ENCODE measurements at regions not wholly inside any gene's neighbourhood (a gene's known extent, or its start where the extent isn't known, plus 50 kb on each side); places are given as distances from the start of the nearest gene placed in this dataset.
"Not testable (repeated sequence)": the region's sequence is repeated elsewhere in the genome, so short reads cannot be mapped to it uniquely, and the experiment has no call there.

- H3K4me1 ChIP-seq = no peaks in the 10 kb centered on the region
- no peak for TF ChIP-seq CTCF (IDR thresholded peaks at IDR 0.05)
- ATAC-seq = no peak
- H3K4me3 ChIP-seq = no peak overlapping the region
- H3K9me3 ChIP-seq = no peaks in the 10 kb centered on the region
- no peak for DNase-seq
- WGBS, 2 donors = 77 to 93% methylated on average over 11 of the region's 11 CpGs
- no peak overlapping the region for H3K27ac ChIP-seq
- intact Hi-C loops (cut with DNase I) = no loop called here
- H3K36me3 ChIP-seq = no peaks in the 10 kb centered on the region
- peaks cover 0 to 20% (median 6%) of the 10 kb centered on the region in 7 donors for H3K27me3 ChIP-seq
These were observed 243.3 kb upstream of the TCERG1L start for GRCh38 chr10:131554821-131555220.

GRCh38 chr10:131555406-131555805 lies 243.9 kb upstream of the TCERG1L start:
- DNase-seq (no peak), ATAC-seq (no peak)
- Histone ChIP-seq H3K27ac (no peak overlapping the region), H3K36me3 (no peaks in the 10 kb centered on the region), H3K4me3 (no peak overlapping the region), H3K27me3 (peaks cover 0 to 23% (median 12%) of the 10 kb centered on the region in 7 donors), H3K4me1 (no peaks in the 10 kb centered on the region), H3K9me3 (no peaks in the 10 kb centered on the region)
- no peak for TF ChIP-seq CTCF (IDR thresholded peaks at IDR 0.05)
- 63 to 77% methylated on average over 7 of the region's 7 CpGs for WGBS, 2 donors
- intact Hi-C loops (cut with DNase I) = no loop called here

DNA sequence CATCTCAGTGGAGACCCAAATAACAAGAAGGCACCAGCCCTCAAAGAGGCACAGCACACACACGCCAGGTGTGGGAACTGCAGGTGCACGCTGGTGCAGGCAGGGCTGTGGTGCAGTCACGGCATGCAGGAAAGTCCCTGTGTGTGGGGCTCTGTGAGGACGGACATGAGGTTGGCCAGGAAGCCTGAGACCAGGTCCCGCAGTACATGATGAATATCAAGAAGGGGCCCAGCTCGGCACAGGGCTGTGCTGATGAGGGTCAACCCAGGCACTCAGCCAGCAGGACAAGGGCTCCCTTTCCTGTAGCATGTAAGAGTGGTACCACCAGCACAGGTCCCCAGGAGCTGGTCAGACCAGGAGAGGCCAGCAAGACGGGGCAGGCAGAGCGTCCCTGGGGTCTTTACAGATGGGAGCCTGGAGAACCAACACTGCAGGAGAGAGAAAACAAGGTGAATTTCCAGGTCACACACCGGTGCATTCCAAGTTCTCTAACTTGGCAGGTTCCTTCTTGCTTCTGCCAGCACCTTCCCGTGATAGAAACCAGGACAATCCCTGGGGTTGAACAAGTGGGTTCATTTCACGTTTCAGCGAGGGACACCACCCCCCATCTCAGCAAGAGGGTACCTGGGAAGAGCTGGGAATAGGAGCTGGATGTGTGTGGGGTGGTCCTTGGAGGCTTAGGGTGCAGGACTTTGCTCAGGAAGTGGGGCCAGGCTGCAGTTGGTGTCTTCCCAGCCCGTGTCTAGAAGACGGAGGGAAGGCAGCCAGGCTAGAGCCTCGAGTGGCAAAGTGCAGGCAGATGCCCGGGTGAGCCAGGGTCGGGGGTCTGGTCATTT lies 244.8 kb upstream of the TCERG1L start:
- intact Hi-C loops (cut with DNase I) = no loop called here

GRCh38 chr10:131556897-131557495 lies 245.5 kb upstream of the TCERG1L start:
- no peak for TF ChIP-seq CTCF (IDR thresholded peaks at IDR 0.05)
- Histone ChIP-seq H3K36me3 (no peaks in the 10 kb centered on the region), H3K9me3 (no peaks in the 10 kb centered on the region), H3K27ac (no peak overlapping the region), H3K4me1 (no peaks in the 10 kb centered on the region), H3K4me3 (no peak overlapping the region), H3K27me3 (peaks cover 0 to 39% (median 24%) of the 10 kb centered on the region in 7 donors)
- intact Hi-C loops (cut with DNase I) = no loop called here
- ATAC-seq (no peak), DNase-seq (no peak)
- 75 to 82% methylated on average over 12 of the region's 12 CpGs for WGBS, 2 donors

More for the DNA sequence above, 244.8 kb upstream of the TCERG1L start:
- ATAC-seq (no peak), DNase-seq (no peak)
- H3K9me3 ChIP-seq = no peaks in the 10 kb centered on the region
- H3K36me3 ChIP-seq = no peaks in the 10 kb centered on the region
- no peaks in the 10 kb centered on the region for H3K4me1 ChIP-seq
- H3K27ac ChIP-seq = no peak overlapping the region
- H3K27me3 ChIP-seq = peaks cover 0 to 32% (median 18%) of the 10 kb centered on the region in 7 donors
- H3K4me3 ChIP-seq = no peak overlapping the region
- 68 to 69% methylated on average over 17 of the region's 17 CpGs for WGBS, 2 donors
- TF ChIP-seq CTCF (IDR thresholded peaks at IDR 0.05) = no peak

GRCh38 chr10:131557956-131558355 lies 246.4 kb upstream of the TCERG1L start:
- peaks cover 0 to 41% (median 24%) of the 10 kb centered on the region in 7 donors for H3K27me3 ChIP-seq
- DNase-seq; H3K4me1 ChIP-seq; H3K36me3 ChIP-seq; H3K4me3 ChIP-seq; intact Hi-C loops (cut with DNase I); H3K27ac ChIP-seq; ATAC-seq; H3K9me3 ChIP-seq: not testable (repeated sequence)
- 80 to 88% methylated on average over 9 of the region's 9 CpGs for WGBS, 2 donors

All from heart right ventricle (tissue), 16 donors.